Thoracic aorta (tissue), 2 donors: ENCODE measurements at regions not wholly inside any gene's neighbourhood (a gene's known extent, or its start where the extent isn't known, plus 50 kb on each side); places are given as distances from the start of the nearest gene placed in this dataset.

Experiments used
- ATAC-seq: fragments of 150-250 bp; one replicate; pipeline ENCODE4 v1.8.0; 2017; ENCODE audit warnings: low read depth; ENCODE audit not compliant: insufficient number of reproducible peaks, low FRiP score
- DNase-seq: peaks from one replicate; pipeline ENCODE4 v3.0.0-alpha.2; 2020; ENCODE audit warnings: low spot score
- H3K27ac ChIP-seq, 2 donors: fragments of 200-600 bp; sonication (generic); 1 replicate in 1 of 2; 2 replicates in 1 of 2; pipeline ENCODE4 v1.5.1; 2016; ENCODE audit warnings: mild to moderate bottlenecking in 2 of 2, moderate library complexity in 2 of 2
- H3K27me3 ChIP-seq: fragments of 200-600 bp; sonication (generic); replicated peaks from 2 replicates; pipeline ENCODE4 v1.6.0; 2016; ENCODE audit warnings: mild to moderate bottlenecking; ENCODE audit not compliant: insufficient read depth
- H3K36me3 ChIP-seq: fragments of 200-600 bp; sonication (generic); one replicate; pipeline ENCODE4 v1.5.1; 2016
- H3K4me1 ChIP-seq, 2 donors: fragments of 200-600 bp; sonication (generic); 1 replicate in 1 of 2; 2 replicates in 1 of 2; pipeline versions ENCODE4 v1.5.1 to v1.6.0; 2016; ENCODE audit warnings: low read depth in 2 of 2, mild to moderate bottlenecking in 1 of 2; ENCODE audit not compliant: control insufficient read depth in 1 of 2
- H3K4me3 ChIP-seq: fragments of 200-600 bp; sonication (generic); 2 replicates; pipeline ENCODE4 v1.5.1; 2016; ENCODE audit warnings: mild to moderate bottlenecking
- H3K9me3 ChIP-seq: fragments of 200-600 bp; sonication (generic); 2 replicates; pipeline ENCODE4 v1.5.1; 2016
- TF ChIP-seq, protein P1 (sequence below): fragments of 200-600 bp; sonication (generic); IDR thresholded peaks from one replicate; pipeline ENCODE4 v1.5.1; 2019; ENCODE audit warnings: antibody characterized with exemption

DNA sequence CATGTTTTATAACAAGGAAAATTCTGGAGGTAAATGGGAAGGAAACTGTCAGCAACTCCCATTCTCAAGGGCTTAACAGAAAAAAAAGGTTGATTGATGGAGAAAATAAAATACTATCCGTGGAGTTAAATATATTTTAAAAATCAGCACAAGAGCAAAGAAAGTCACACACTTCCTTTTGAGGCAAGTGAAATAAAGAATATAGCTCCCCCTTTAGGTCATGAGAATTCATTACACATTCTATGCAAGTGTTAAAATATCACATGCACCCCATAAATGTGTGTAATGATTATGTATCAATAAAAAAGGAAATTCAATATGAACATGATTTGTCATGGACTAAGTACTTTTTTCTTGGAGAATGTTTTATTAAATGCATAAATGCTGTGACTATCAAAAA lies 349.2 kb downstream of the TPBG start:
- Histone ChIP-seq H3K27ac (no peak overlapping the region), H3K4me3 (no peak overlapping the region), H3K4me1 (no peaks in the 10 kb centered on the region), H3K9me3 (no peaks in the 10 kb centered on the region), H3K27me3 (no peaks in the 10 kb centered on the region), H3K36me3 (no peaks in the 10 kb centered on the region)
- DNase-seq (no peak), ATAC-seq (no peak)
- TF ChIP-seq, protein P1, sequence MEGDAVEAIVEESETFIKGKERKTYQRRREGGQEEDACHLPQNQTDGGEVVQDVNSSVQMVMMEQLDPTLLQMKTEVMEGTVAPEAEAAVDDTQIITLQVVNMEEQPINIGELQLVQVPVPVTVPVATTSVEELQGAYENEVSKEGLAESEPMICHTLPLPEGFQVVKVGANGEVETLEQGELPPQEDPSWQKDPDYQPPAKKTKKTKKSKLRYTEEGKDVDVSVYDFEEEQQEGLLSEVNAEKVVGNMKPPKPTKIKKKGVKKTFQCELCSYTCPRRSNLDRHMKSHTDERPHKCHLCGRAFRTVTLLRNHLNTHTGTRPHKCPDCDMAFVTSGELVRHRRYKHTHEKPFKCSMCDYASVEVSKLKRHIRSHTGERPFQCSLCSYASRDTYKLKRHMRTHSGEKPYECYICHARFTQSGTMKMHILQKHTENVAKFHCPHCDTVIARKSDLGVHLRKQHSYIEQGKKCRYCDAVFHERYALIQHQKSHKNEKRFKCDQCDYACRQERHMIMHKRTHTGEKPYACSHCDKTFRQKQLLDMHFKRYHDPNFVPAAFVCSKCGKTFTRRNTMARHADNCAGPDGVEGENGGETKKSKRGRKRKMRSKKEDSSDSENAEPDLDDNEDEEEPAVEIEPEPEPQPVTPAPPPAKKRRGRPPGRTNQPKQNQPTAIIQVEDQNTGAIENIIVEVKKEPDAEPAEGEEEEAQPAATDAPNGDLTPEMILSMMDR, result no peak

GRCh38 chr6:82720992-82721391 lies 344.6 kb downstream of the UBE3D start:
- Histone ChIP-seq H3K27me3 (no peaks in the 10 kb centered on the region), H3K4me3 (no peak overlapping the region), H3K9me3 (no peaks in the 10 kb centered on the region), H3K36me3 (no peaks in the 10 kb centered on the region), H3K4me1 (no peaks in the 10 kb centered on the region), H3K27ac (no peak overlapping the region)
- ATAC-seq (no peak), DNase-seq (no peak)
- TF ChIP-seq, protein P1, result no peak

DNA sequence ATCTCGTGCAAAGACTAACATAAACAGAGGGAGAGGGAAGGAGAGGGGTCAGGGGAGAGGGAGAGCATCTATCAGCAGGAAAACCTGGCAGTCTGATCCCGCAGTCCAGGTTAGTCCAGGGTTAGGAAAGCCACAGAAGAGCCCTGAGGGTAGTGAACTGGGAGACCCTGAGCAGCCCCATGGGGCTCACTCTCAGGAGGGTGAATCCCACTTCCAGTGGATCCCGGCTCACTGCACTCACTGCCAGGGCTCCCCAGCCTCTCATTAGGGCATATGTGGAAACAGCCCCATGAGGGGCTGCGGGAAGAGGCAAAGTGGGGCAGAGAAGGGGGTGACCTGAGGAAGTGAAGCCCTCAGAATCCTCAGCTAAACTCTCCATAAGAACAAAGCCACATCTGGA lies 329.9 kb downstream of the UBE3D start:
- ATAC-seq (no peak), DNase-seq (no peak)
- H3K9me3 ChIP-seq, result no peaks in the 10 kb centered on the region
- H3K4me3 ChIP-seq, result no peak overlapping the region
- H3K36me3 ChIP-seq, result no peaks in the 10 kb centered on the region
- no peaks in the 10 kb centered on the region for H3K4me1 ChIP-seq
- H3K27me3 ChIP-seq, result no peaks in the 10 kb centered on the region
- H3K27ac ChIP-seq, result no peak overlapping the region
- TF ChIP-seq, protein P1, result no peak

DNA sequence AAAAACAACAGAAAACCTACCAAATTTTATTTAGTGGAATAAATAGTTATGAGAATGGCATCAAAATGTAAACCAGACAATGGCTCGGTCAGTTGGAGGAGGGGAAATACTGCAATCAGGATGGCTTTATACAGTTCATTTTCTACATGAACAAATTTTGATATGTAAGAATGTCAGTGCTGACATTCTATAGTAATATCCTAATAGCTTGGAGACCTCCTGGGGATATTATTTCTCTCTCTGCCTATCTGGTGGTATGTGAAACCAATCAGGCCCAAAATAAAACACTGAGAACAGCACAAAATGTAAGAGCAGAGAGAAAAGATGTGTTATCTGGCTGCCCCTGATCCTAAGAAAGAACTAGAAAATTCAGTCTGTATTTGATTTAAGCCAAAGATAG lies 327.7 kb downstream of the UBE3D start:
- no peaks in the 10 kb centered on the region for H3K36me3 ChIP-seq
- no peak overlapping the region for H3K4me3 ChIP-seq
- ATAC-seq (no peak), DNase-seq (no peak)
- H3K27me3 ChIP-seq, result no peaks in the 10 kb centered on the region
- no peaks in the 10 kb centered on the region for H3K9me3 ChIP-seq
- TF ChIP-seq, protein P1, result no peak
- no peak overlapping the region for H3K27ac ChIP-seq
- H3K4me1 ChIP-seq, result no peaks in the 10 kb centered on the region

GRCh38 chr6:82738773-82739172 lies 326.9 kb downstream of the UBE3D start:
- Histone ChIP-seq H3K27me3 (no peaks in the 10 kb centered on the region), H3K4me1 (no peaks in the 10 kb centered on the region), H3K9me3 (no peaks in the 10 kb centered on the region), H3K36me3 (no peaks in the 10 kb centered on the region), H3K4me3 (no peak overlapping the region), H3K27ac (no peak overlapping the region)
- TF ChIP-seq, protein P1, result no peak
- ATAC-seq, result no peak
- DNase-seq, result no peak
